HepG2 (cell line): ENCODE measurements at regions not wholly inside any gene's neighbourhood (a gene's known extent, or its start where the extent isn't known, plus 50 kb on each side); places are given as distances from the start of the nearest gene placed in this dataset.

Experiments used
- ARNT ChIP-seq: fragments of 450-650 bp; IDR thresholded peaks from 2 replicates; pipeline ENCODE4 v1.6.1; 2017
- CREM ChIP-seq, 2 experiments: sonication (generic) in 1 of 2; formaldehyde crosslinking in 1 of 2; IDR thresholded peaks; 2 replicates each; pipeline versions ENCODE4 v1.4.0 to v1.6.1; 2016 to 2020; ENCODE audit warnings: antibody characterized with exemption in 1 of 2, mild to moderate bottlenecking in 1 of 2, missing genetic modification reagents in 1 of 2
- ERF ChIP-seq: IDR thresholded peaks from 2 replicates; pipeline ENCODE4 v1.6.1; 2018; ENCODE audit warnings: missing biosample characterization, missing genetic modification reagents
- FOXP4 ChIP-seq: sonication (generic); formaldehyde crosslinking; IDR thresholded peaks from 2 replicates; pipeline ENCODE4 v1.4.0; 2020; ENCODE audit warnings: missing genetic modification reagents
- HNF4G ChIP-seq, 2 experiments: sonication (generic) in 1 of 2; formaldehyde crosslinking in 1 of 2; IDR thresholded peaks; 2 replicates each; pipeline versions ENCODE4 v1.4.0 to v1.6.1; 2011 to 2020; ENCODE audit warnings: borderline replicate concordance in 2 of 2, low read depth in 2 of 2, mild to moderate bottlenecking in 2 of 2, low read length in 1 of 2, missing genetic modification reagents in 1 of 2, moderate library complexity in 1 of 2
- MEIS2 ChIP-seq: sonication (generic); formaldehyde crosslinking; IDR thresholded peaks from 2 replicates; pipeline ENCODE4 v1.9.0; 2021; ENCODE audit warnings: mild to moderate bottlenecking, missing genetic modification reagents
- NCOA2 ChIP-seq: sonication (generic); formaldehyde crosslinking; IDR thresholded peaks from 2 replicates; pipeline ENCODE4 v1.8.0; 2022; ENCODE audit warnings: inconsistent platforms
- NR0B2 ChIP-seq: sonication (generic); formaldehyde crosslinking; IDR thresholded peaks from 2 replicates; pipeline ENCODE4 v1.4.0; 2020; ENCODE audit warnings: mild to moderate bottlenecking, missing genetic modification reagents
- PITX1 ChIP-seq: sonication (generic); formaldehyde crosslinking; IDR thresholded peaks from 2 replicates; pipeline ENCODE4 v1.5.1; 2020; ENCODE audit warnings: mild to moderate bottlenecking, missing genetic modification reagents
- PRDM10 ChIP-seq: sonication (generic); formaldehyde crosslinking; IDR thresholded peaks from 2 replicates; pipeline ENCODE4 v1.4.0; 2020; ENCODE audit warnings: low read depth, missing genetic modification reagents
- RBAK ChIP-seq: sonication (generic); formaldehyde crosslinking; IDR thresholded peaks from 2 replicates; pipeline ENCODE4 v1.5.1; 2020; ENCODE audit warnings: mild to moderate bottlenecking, missing genetic modification reagents
- SKIL ChIP-seq: sonication (generic); formaldehyde crosslinking; IDR thresholded peaks from 2 replicates; pipeline ENCODE4 v1.8.0; 2022; ENCODE audit warnings: missing genetic modification reagents, mild to moderate bottlenecking, moderate library complexity, borderline replicate concordance
- TBP ChIP-seq: sonication (generic); formaldehyde crosslinking; IDR thresholded peaks from 2 replicates; pipeline ENCODE4 v1.5.0; 2020; ENCODE audit warnings: missing genetic modification reagents
- TCF7 ChIP-seq: sonication (generic); IDR thresholded peaks from 2 replicates; pipeline ENCODE4 v1.6.1; 2016; ENCODE audit warnings: antibody characterized with exemption, low read depth
- ZNF253 ChIP-seq: sonication (generic); formaldehyde crosslinking; IDR thresholded peaks from 2 replicates; pipeline ENCODE4 v1.8.0; 2022; ENCODE audit warnings: mild to moderate bottlenecking, missing genetic modification reagents, borderline replicate concordance
- ZNF292 ChIP-seq: sonication (generic); formaldehyde crosslinking; IDR thresholded peaks from 2 replicates; pipeline ENCODE4 v1.8.1; 2022; ENCODE audit warnings: mild to moderate bottlenecking, low read depth, missing genetic modification reagents, borderline replicate concordance
- ZNF574 ChIP-seq: sonication (generic); formaldehyde crosslinking; IDR thresholded peaks from 2 replicates; pipeline ENCODE4 v1.4.0; 2020; ENCODE audit warnings: missing genetic modification reagents
- ZNF720 ChIP-seq: sonication (generic); formaldehyde crosslinking; IDR thresholded peaks from 2 replicates; pipeline ENCODE4 v1.4.0; 2020; ENCODE audit warnings: missing genetic modification reagents
- ZSCAN29 ChIP-seq: sonication (generic); formaldehyde crosslinking; conservative IDR thresholded peaks from 2 replicates; pipeline ENCODE4 v1.4.0; 2020; ENCODE audit warnings: mild to moderate bottlenecking, missing genetic modification reagents

- peak; percentile 65 for TF ChIP-seq HNF4G (IDR thresholded peaks at IDR 0.05; ENCODE audit: borderline replicate concordance, low read depth, low read length)
- TF ChIP-seq HNF4G (CRISPR knock-in tag; IDR thresholded peaks at IDR 0.05; ENCODE audit: borderline replicate concordance, low read depth), result no peak
- peak; percentile 90 for TF ChIP-seq TCF7
- peak; percentile 70 for TF ChIP-seq SKIL (CRISPR knock-in tag)
- TF ChIP-seq PRDM10 (CRISPR knock-in tag), result 0 out of 2 replicates have a peak, but pooled peaks have one; percentile 35
- TF ChIP-seq ARNT, result no peak
- 0 out of 2 replicates have a peak, but pooled peaks have one; percentile 32 for TF ChIP-seq ZNF292 (CRISPR knock-in tag)
- 0 out of 2 replicates have a peak, but pooled peaks have one; percentile 36 for TF ChIP-seq ZSCAN29 (CRISPR knock-in tag)
- TF ChIP-seq ZNF253 (CRISPR knock-in tag), result no peak
- TF ChIP-seq NR0B2, result no peak
- TF ChIP-seq NCOA2, result peak; percentile 96
- TF ChIP-seq ZNF720, result no peak
- TF ChIP-seq RBAK (CRISPR knock-in tag), result no peak
- no peak for TF ChIP-seq MEIS2 (CRISPR knock-in tag)
- TF ChIP-seq ERF, result peak; percentile 47; the same call in 1 of the 2 replicates
- no peak for TF ChIP-seq TBP (CRISPR knock-in tag)
- no peak for TF ChIP-seq ZNF574
- TF ChIP-seq CREM (IDR thresholded peaks at IDR 0.05), result peak; percentile 89
- no peak for TF ChIP-seq CREM (CRISPR knock-in tag; IDR thresholded peaks at IDR 0.05)
- peak; percentile 99 for TF ChIP-seq PITX1 (CRISPR knock-in tag)
- TF ChIP-seq FOXP4 (CRISPR knock-in tag), result peak; percentile 93
Measured at GRCh38 chr2:167816874-167817290, 430.5 kb downstream of the STK39 start (continued).
